PC-3 (cell line): ENCODE measurements at regions not wholly inside any gene's neighbourhood (a gene's known extent, or its start where the extent isn't known, plus 50 kb on each side); places are given as distances from the start of the nearest gene placed in this dataset.

Experiments
- ATAC-seq: fragments of 200-7000 bp; cut with Tn5 transposase; 2 replicates; pipeline ENCODE4 v1.9.1; 2020; ENCODE audit warnings: mild to moderate bottlenecking, moderate library complexity
- BruUV-seq: library from RNA; stranded (reverse); fragments of 400-500 nt; replicated peaks from 2 replicates; lab custom pipeline; 2021; lab: Mats Ljungman, UMichigan
- CTCF ChIA-PET: fragments of 300-600 bp; sonication (Branson Sonifier 250); formaldehyde crosslinking; loops from one replicate; lab custom pipeline; 2022; ENCODE audit warnings: antibody characterized with exemption; lab: Charles Lee
- POLR2A ChIA-PET: fragments of 300-600 bp; sonication (Branson Sonifier 250); formaldehyde crosslinking; loops from one replicate; lab custom pipeline; 2022; ENCODE audit warnings: antibody characterized with exemption; ENCODE audit not compliant: unreplicated experiment; lab: Charles Lee
- DNase-seq: peaks from one replicate; pipeline ENCODE4 v3.0.0-alpha.2; 2015
- H2AFZ ChIP-seq: fragments of 300-600 bp; sonication (generic); 2 replicates; pipeline ENCODE4 v1.6.0; 2016; ENCODE audit warnings: antibody characterized with exemption, low read length
- H3F3A ChIP-seq: fragments of 300-600 bp; sonication (generic); one replicate; pipeline ENCODE4 v1.6.0; 2017; ENCODE audit warnings: antibody characterized with exemption, low read length, control low read depth, mild to moderate bottlenecking; ENCODE audit not compliant: unreplicated experiment
- H3K27ac ChIP-seq: fragments of 300-600 bp; sonication (generic); 2 replicates; pipeline ENCODE4 v1.5.1; 2016; ENCODE audit warnings: mild to moderate bottlenecking, low read length
- H3K27me3 ChIP-seq: fragments of 300-600 bp; sonication (generic); 2 replicates; pipeline ENCODE4 v1.6.1; 2016; ENCODE audit warnings: low read length, mixed read lengths
- H3K36me3 ChIP-seq: fragments of 300-600 bp; sonication (generic); 2 replicates; pipeline ENCODE4 v1.6.1; 2016; ENCODE audit warnings: low read depth, mixed run types, low read length, mixed read lengths
- H3K4me1 ChIP-seq: fragments of 300-600 bp; sonication (generic); 2 replicates; pipeline ENCODE4 v1.5.1; 2016; ENCODE audit warnings: low read length; ENCODE audit not compliant: insufficient read depth
- H3K4me2 ChIP-seq: fragments of 300-600 bp; sonication (generic); 2 replicates; pipeline ENCODE4 v1.6.0; 2016; ENCODE audit warnings: low read length
- H3K4me3 ChIP-seq: fragments of 300-600 bp; sonication (generic); 2 replicates; pipeline ENCODE4 v1.5.1; 2016; ENCODE audit warnings: mild to moderate bottlenecking, low read length, mixed read lengths
- H3K79me2 ChIP-seq: fragments of 300-600 bp; sonication (generic); 2 replicates; pipeline ENCODE4 v1.6.1; 2017; ENCODE audit warnings: low read length, mixed read lengths
- H3K9ac ChIP-seq: fragments of 300-600 bp; sonication (generic); 2 replicates; pipeline ENCODE4 v1.6.0; 2016; ENCODE audit warnings: mild to moderate bottlenecking, low read length
- H3K9me2 ChIP-seq: fragments of 300-600 bp; sonication (generic); replicated peaks from 2 replicates; pipeline ENCODE4 v1.6.1; 2016; ENCODE audit warnings: mixed run types, low read length, mixed read lengths
- H3K9me3 ChIP-seq: fragments of 300-600 bp; sonication (generic); 2 replicates; pipeline ENCODE4 v1.6.1; 2016; ENCODE audit warnings: low read length, mixed read lengths
- H4K20me1 ChIP-seq: fragments of 300-600 bp; sonication (generic); 2 replicates; pipeline ENCODE4 v1.6.1; 2016; ENCODE audit warnings: low read length, mixed read lengths
- CTCF ChIP-seq: fragments of 300-600 bp; sonication (generic); conservative IDR thresholded peaks from 2 replicates; pipeline ENCODE4 v1.5.1; 2017; ENCODE audit warnings: antibody characterized with exemption, low read depth, mild to moderate bottlenecking, low read length
- EZH2 ChIP-seq: fragments of 300-600 bp; sonication (generic); IDR thresholded peaks from one replicate; pipeline ENCODE4 v1.6.1; 2017; ENCODE audit warnings: antibody characterized with exemption, mild to moderate bottlenecking, low read length; ENCODE audit not compliant: unreplicated experiment
- EZH2phosphoT487 ChIP-seq: fragments of 300-600 bp; sonication (generic); IDR thresholded peaks from 2 replicates; pipeline ENCODE4 v1.6.1; 2018; ENCODE audit warnings: mild to moderate bottlenecking, antibody characterized with exemption, low read length, borderline replicate concordance
- intact Hi-C: fragments of 100-400 bp; cut with micrococcal nuclease; formaldehyde crosslinking; loops from 2 replicates; pipeline ENCODE4 v1.9.0; 2023

- H3K9me3 ChIP-seq = no peaks in the 10 kb centered on the region
- H3K9me2 ChIP-seq = no peaks in the 10 kb centered on the region
- BruUV-seq = no TSS peak
- peak overlapping the region; percentile 72 for H3K4me2 ChIP-seq
- no peak for TF ChIP-seq EZH2phosphoT487
- TF ChIP-seq EZH2 = no peak
- no peak for TF ChIP-seq CTCF
- H4K20me1 ChIP-seq = no peaks in the 10 kb centered on the region
- DNase-seq = peak; percentile 94
- peaks cover 71% of the 10 kb centered on the region for H3K4me1 ChIP-seq
- intact Hi-C loops = no loop called here
- H3K4me3 ChIP-seq = 0 out of 2 replicates have a peak overlapping the region, but pooled peaks have one; percentile 16
- no peaks in the 10 kb centered on the region for H3K27me3 ChIP-seq
- peak overlapping the region; percentile 36 for H2AFZ ChIP-seq
- ChIA-PET POLR2A (no interaction called here), CTCF (interaction anchor here (1.0 kb wide), 1 partner anchor 20 kb away, joined by 3 read pairs; no protein-coding TSS in a partner anchor)
- H3K27ac ChIP-seq = peak overlapping the region; percentile 86
- H3K9ac ChIP-seq = peak overlapping the region; percentile 37
- no peaks in the 10 kb centered on the region for H3K36me3 ChIP-seq
- H3K79me2 ChIP-seq = no peaks in the 10 kb centered on the region
- peaks cover 16% of the 10 kb centered on the region for H3F3A ChIP-seq
- ATAC-seq = peak; percentile 72
Measured at GRCh38 chr3:191070201-191070600, 128.8 kb upstream of the OSTN start.

- Histone ChIP-seq H3K4me3 (0 out of 2 replicates have a peak overlapping the region, but pooled peaks have one; percentile 16), H3K9me2 (no peaks in the 10 kb centered on the region), H3F3A (peaks cover 16% of the 10 kb centered on the region), H3K4me2 (peak overlapping the region; percentile 72), H2AFZ (no peak overlapping the region), H3K4me1 (peaks cover 76% of the 10 kb centered on the region), H3K9me3 (no peaks in the 10 kb centered on the region), H3K36me3 (no peaks in the 10 kb centered on the region), H4K20me1 (no peaks in the 10 kb centered on the region), H3K27ac (peak overlapping the region; percentile 86), H3K9ac (peak overlapping the region; percentile 37; the same call in 1 of the 2 replicates), H3K27me3 (no peaks in the 10 kb centered on the region), H3K79me2 (no peaks in the 10 kb centered on the region)
- no peak for ATAC-seq
- BruUV-seq = no TSS peak
- POLR2A ChIA-PET = interaction anchor here (0.6 kb wide), 1 partner anchor 268 kb away, joined by 4 read pairs; no protein-coding TSS in a partner anchor
- DNase-seq = peak; percentile 62
- intact Hi-C loops = loop anchor here (5.0 to 10.0 kb wide), 4 partner anchors 73 to 684 kb away; partner anchors contain the start of gene CLDN16
- TF ChIP-seq EZH2phosphoT487 (no peak), EZH2 (no peak), CTCF (no peak)
- CTCF ChIA-PET = no interaction called here
Measured at GRCh38 chr3:191068946-191069813, 129.9 kb upstream of the OSTN start.
